ENCODE measurements at regions not wholly inside any gene's neighbourhood (a gene's known extent, or its start where the extent isn't known, plus 50 kb on each side); places are given as distances from the start of the nearest gene placed in this dataset.

DNA sequence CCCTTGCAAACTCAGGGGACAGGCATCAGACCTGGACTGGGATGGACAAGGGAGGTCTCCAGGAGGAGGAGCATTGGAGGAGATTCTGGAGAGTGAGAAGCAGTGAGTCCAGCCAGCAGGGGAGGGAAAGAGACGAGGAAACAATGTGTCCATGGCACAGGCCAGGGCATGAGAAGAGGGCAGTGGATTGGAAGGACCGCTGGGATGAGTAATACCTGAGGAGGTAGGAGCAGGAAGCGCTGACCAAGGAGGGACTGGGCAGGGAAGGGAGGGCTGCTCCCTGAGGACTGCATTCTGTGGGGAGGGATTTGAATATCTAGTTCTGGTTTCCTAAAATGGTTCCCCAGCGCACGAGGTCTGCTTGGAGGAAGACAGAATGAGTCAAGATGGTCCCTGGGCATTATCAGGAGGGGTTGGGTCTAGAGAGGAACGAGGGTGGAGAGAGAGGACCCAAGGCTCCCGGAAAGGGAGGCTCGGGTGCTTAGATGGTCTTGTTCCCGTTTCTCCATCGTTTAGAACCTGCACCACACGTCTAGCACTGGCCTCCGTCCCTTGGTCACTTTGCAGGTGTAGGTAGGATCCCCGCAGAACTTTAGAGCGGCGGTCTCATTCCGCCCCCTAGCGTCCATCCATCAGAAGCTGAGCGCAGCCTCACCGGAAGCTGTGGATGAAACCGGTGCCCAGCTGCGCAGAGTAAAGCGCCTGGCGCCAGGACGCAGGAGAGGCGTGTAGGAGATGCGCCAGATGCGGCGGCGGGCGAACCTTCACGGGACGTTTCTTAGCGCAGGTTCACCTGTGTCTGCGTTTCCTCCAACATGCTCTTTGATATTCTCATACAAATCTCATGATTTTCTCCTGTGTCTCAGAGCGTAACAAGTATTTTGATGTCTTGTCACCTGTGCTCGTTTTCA is 190.7 kb upstream of the NDN start:
- H3K36me3 ChIP-seq: no peaks in the 10 kb centered on the region
- no peak overlapping the region for H3K27ac ChIP-seq
- no peaks in the 10 kb centered on the region for H3K4me1 ChIP-seq
- no peak for ATAC-seq
- H3K4me3 ChIP-seq: no peak overlapping the region
- WGBS, 2 donors (ENCODE audit: low coverage in 1 of 2): 20 to 29% methylated on average over 11 to 14 of the region's 36 CpGs
- H3K27me3 ChIP-seq: peaks cover 22% of the 10 kb centered on the region
- H3K9me3 ChIP-seq: no peaks in the 10 kb centered on the region
- TF ChIP-seq, protein P1, sequence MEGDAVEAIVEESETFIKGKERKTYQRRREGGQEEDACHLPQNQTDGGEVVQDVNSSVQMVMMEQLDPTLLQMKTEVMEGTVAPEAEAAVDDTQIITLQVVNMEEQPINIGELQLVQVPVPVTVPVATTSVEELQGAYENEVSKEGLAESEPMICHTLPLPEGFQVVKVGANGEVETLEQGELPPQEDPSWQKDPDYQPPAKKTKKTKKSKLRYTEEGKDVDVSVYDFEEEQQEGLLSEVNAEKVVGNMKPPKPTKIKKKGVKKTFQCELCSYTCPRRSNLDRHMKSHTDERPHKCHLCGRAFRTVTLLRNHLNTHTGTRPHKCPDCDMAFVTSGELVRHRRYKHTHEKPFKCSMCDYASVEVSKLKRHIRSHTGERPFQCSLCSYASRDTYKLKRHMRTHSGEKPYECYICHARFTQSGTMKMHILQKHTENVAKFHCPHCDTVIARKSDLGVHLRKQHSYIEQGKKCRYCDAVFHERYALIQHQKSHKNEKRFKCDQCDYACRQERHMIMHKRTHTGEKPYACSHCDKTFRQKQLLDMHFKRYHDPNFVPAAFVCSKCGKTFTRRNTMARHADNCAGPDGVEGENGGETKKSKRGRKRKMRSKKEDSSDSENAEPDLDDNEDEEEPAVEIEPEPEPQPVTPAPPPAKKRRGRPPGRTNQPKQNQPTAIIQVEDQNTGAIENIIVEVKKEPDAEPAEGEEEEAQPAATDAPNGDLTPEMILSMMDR (IDR thresholded peaks at IDR 0.05): peak in 3 of 4 experiments; percentile 18 to 62 (median 50)
- no peak for TF ChIP-seq POLR2AphosphoS5 (IDR thresholded peaks at IDR 0.05)
- TF ChIP-seq EP300 (IDR thresholded peaks at IDR 0.05): no peak
- TF ChIP-seq POLR2A (IDR thresholded peaks at IDR 0.05): no peak

DNA sequence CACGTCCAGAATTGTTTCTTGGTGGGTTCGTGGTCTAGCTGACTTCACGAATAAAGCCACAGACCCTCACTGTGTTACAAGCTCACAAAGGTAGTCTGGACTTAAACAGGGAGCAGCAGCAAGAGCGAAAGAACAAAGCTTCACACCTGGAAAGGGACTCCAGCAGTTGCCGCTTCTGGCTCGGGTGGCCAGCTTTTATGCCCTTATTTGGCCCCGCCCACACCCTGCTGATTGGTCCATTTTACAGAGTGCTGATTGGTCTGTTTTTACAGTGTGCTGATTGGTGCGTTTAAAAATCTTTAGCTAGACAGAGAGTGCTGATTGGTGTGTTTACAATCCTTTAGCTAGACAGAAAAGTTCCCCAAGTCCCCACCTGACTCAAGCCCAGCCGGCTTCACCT is 194.2 kb upstream of the NDN start:
- ATAC-seq: no peak
- Histone ChIP-seq H3K4me3 (no peak overlapping the region), H3K4me1 (no peaks in the 10 kb centered on the region), H3K27me3 (peaks cover 19% of the 10 kb centered on the region), H3K27ac (no peak overlapping the region), H3K9me3 (no peaks in the 10 kb centered on the region), H3K36me3 (no peaks in the 10 kb centered on the region)
- TF ChIP-seq EP300 (IDR thresholded peaks at IDR 0.05) (no peak), POLR2A (IDR thresholded peaks at IDR 0.05) (no peak), POLR2AphosphoS5 (IDR thresholded peaks at IDR 0.05) (no peak)
- TF ChIP-seq, protein P1 (IDR thresholded peaks at IDR 0.05): no peak
- WGBS, 2 donors (ENCODE audit: low coverage in 1 of 2): 78 to 84% methylated on average over 6 to 7 of the region's 9 CpGs

DNA sequence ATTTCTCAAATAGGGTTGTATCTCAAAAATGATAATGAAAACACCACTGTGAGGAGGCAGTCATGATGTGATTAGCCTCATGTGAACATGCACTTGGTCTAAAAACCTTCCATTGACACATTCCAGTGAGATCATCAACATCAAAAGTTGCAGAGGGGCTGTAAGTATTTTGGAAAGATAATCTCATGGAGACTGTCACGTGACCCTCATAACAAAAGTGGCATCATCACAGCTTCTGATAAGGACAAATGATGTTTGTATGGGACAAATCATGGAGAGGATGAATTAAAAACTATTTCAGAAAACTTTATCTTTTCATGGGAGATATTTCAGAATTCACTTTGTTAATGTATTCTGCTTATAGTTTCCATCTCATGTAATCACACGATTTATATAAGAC is 203.1 kb upstream of the NDN start:
- H3K4me1 ChIP-seq: no peaks in the 10 kb centered on the region
- H3K4me3 ChIP-seq: no peak overlapping the region
- ATAC-seq: no peak
- WGBS, 2 donors (ENCODE audit: low coverage in 1 of 2): 58 to 67% methylated on average over 2 of the region's 2 CpGs
- no peaks in the 10 kb centered on the region for H3K36me3 ChIP-seq
- H3K9me3 ChIP-seq: peaks cover 0 to 3% (median 0%) of the 10 kb centered on the region in 3 donors
- no peak overlapping the region for H3K27ac ChIP-seq
- TF ChIP-seq POLR2AphosphoS5 (IDR thresholded peaks at IDR 0.05) (no peak), POLR2A (IDR thresholded peaks at IDR 0.05) (no peak), EP300 (IDR thresholded peaks at IDR 0.05) (no peak)
- TF ChIP-seq, protein P1 (IDR thresholded peaks at IDR 0.05): no peak
- peaks cover 4% of the 10 kb centered on the region for H3K27me3 ChIP-seq

DNA sequence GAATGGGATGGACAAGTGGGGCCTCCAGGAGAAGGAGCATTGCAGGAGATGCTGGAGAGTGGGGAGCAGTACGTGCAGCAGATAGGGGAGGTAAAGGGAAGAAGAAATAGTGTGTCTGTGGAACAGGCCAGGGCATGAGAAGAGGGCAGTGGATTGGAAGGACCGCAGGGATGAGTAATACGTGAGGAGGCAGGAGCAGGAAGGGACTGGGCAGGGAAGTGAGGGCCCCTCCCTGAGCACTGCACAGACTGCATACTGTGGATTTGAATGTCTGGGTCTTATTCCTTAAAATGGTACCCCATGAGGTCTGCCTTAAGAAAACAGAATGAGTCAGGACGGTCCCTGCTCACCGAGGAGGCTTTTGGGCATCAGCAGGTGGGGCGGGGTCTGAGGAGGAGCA is 210.0 kb upstream of the NDN start:
- Histone ChIP-seq H3K4me1 (no peaks in the 10 kb centered on the region), H3K9me3 (peaks cover 0 to 16% (median 0%) of the 10 kb centered on the region in 3 donors), H3K36me3 (no peaks in the 10 kb centered on the region), H3K27me3 (no peaks in the 10 kb centered on the region), H3K27ac (no peak overlapping the region), H3K4me3 (peak overlapping the region in 1 of 2 donors; percentile 28)
- no peak for ATAC-seq
- TF ChIP-seq, protein P1 (IDR thresholded peaks at IDR 0.05): no peak
- TF ChIP-seq POLR2AphosphoS5 (IDR thresholded peaks at IDR 0.05) (no peak), EP300 (IDR thresholded peaks at IDR 0.05) (no peak), POLR2A (IDR thresholded peaks at IDR 0.05) (no peak)
- WGBS, 2 donors (ENCODE audit: low coverage in 1 of 2): 44% methylated on average over 5 of the region's 6 CpGs

DNA sequence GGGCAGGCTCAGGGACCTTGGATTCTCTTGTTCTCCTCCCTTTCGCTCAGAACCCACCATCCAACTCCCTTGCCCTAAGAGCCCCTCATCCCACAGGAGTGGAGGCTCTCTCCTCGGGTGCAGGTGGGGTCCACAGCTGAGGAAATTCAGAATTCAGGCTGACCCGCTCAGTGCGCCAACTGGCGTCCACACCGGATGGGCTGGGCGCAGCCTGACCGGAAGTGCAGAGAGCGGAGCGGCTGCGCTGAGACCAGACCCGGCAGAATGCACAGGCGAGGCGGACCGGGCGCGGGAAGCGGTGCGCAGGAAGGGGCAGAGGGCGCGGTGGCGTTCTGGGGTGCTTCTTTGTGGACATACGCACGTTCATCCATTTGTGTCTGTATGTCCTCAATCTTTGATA is 210.4 kb upstream of the NDN start:
- TF ChIP-seq, protein P1 (IDR thresholded peaks at IDR 0.05): no peak
- TF ChIP-seq EP300 (IDR thresholded peaks at IDR 0.05) (no peak), POLR2A (IDR thresholded peaks at IDR 0.05) (no peak), POLR2AphosphoS5 (IDR thresholded peaks at IDR 0.05) (no peak)
- ATAC-seq: no peak
- H3K4me3 ChIP-seq: peak overlapping the region in 1 of 2 donors; percentile 28

More for the DNA sequence above, 210.4 kb upstream of the NDN start:
- Histone ChIP-seq H3K27me3 (no peaks in the 10 kb centered on the region), H3K9me3 (peaks cover 0 to 16% (median 0%) of the 10 kb centered on the region in 3 donors), H3K4me1 (no peaks in the 10 kb centered on the region), H3K27ac (no peak overlapping the region), H3K36me3 (no peaks in the 10 kb centered on the region)
- 19 to 47% methylated on average over 3 to 12 of the region's 24 CpGs for WGBS, 2 donors (ENCODE audit: low coverage in 1 of 2)
